H9 (cell line): ENCODE measurements at regions not wholly inside any gene's neighbourhood (a gene's known extent, or its start where the extent isn't known, plus 50 kb on each side); places are given as distances from the start of the nearest gene placed in this dataset.

Experiments used
- DNase-seq: peaks from one replicate; pipeline ENCODE4 v3.0.0-alpha.2; 2017
- H2AFZ ChIP-seq: one replicate; pipeline ENCODE4 v1.6.1; 2013; ENCODE audit warnings: mild to moderate bottlenecking, low read length, control low read depth, moderate library complexity
- H2AK5ac ChIP-seq: 2 replicates; pipeline ENCODE4 v1.6.1; 2013; ENCODE audit warnings: low read length, control low read depth, mixed read lengths; ENCODE audit not compliant: insufficient read length
- H2BK120ac ChIP-seq: one replicate; pipeline ENCODE4 v1.6.1; 2013; ENCODE audit warnings: low read depth, mild to moderate bottlenecking, low read length, control low read depth, inconsistent platforms; ENCODE audit not compliant: poor library complexity, severe bottlenecking
- H2BK12ac ChIP-seq: 2 replicates; pipeline ENCODE4 v1.6.1; 2013; ENCODE audit warnings: low read length, control low read depth, mixed read lengths, low read depth; ENCODE audit not compliant: insufficient read length
- H2BK15ac ChIP-seq: 2 replicates; pipeline ENCODE4 v1.6.1; 2013; ENCODE audit warnings: low read depth, low read length, control low read depth
- H2BK20ac ChIP-seq: one replicate; pipeline ENCODE4 v1.6.1; 2013; ENCODE audit warnings: low read depth, mild to moderate bottlenecking, low read length, control low read depth, inconsistent platforms; ENCODE audit not compliant: poor library complexity, severe bottlenecking
- H2BK5ac ChIP-seq: 2 replicates; pipeline ENCODE4 v1.6.1; 2013; ENCODE audit warnings: low read length, control low read depth, mixed read lengths; ENCODE audit not compliant: insufficient read length
- H3K14ac ChIP-seq: 2 replicates; pipeline ENCODE4 v1.6.1; 2013; ENCODE audit warnings: low read length, control low read depth; ENCODE audit not compliant: insufficient read depth
- H3K18ac ChIP-seq: 2 replicates; pipeline ENCODE4 v1.6.1; 2013; ENCODE audit warnings: low read depth, mild to moderate bottlenecking, mixed read lengths, low read length, control low read depth; ENCODE audit not compliant: insufficient read length
- H3K23ac ChIP-seq: 2 replicates; pipeline ENCODE4 v1.6.1; 2013; ENCODE audit warnings: low read length, control low read depth, mixed read lengths, low read depth; ENCODE audit not compliant: insufficient read length
- H3K23me2 ChIP-seq: 2 replicates; pipeline ENCODE4 v1.6.1; 2013; ENCODE audit warnings: low read depth, mild to moderate bottlenecking, mixed read lengths, low read length, control low read depth; ENCODE audit not compliant: insufficient read length, poor library complexity, severe bottlenecking
- H3K27ac ChIP-seq: 2 replicates; pipeline ENCODE4 v1.5.1; 2013; ENCODE audit warnings: low read length, control low read depth, mixed read lengths, low read depth; ENCODE audit not compliant: insufficient read length
- H3K27me3 ChIP-seq: 2 replicates; pipeline ENCODE4 v1.6.1; 2013; ENCODE audit warnings: low read length, control low read depth, inconsistent platforms; ENCODE audit not compliant: insufficient read depth
- H3K4ac ChIP-seq: 2 replicates; pipeline ENCODE4 v1.6.1; 2013; ENCODE audit warnings: low read depth, mild to moderate bottlenecking, control low read depth, inconsistent platforms, low read length, moderate library complexity
- H3K4me1 ChIP-seq: 2 replicates; pipeline ENCODE4 v1.6.1; 2013; ENCODE audit warnings: low read length, control low read depth, inconsistent platforms; ENCODE audit not compliant: insufficient read depth
- H3K4me2 ChIP-seq: 2 replicates; pipeline ENCODE4 v1.6.1; 2013; ENCODE audit warnings: low read length, control low read depth, mixed read lengths; ENCODE audit not compliant: insufficient read length, insufficient read depth
- H3K56ac ChIP-seq: 2 replicates; pipeline ENCODE4 v1.6.1; 2013; ENCODE audit warnings: low read depth, mild to moderate bottlenecking, mixed read lengths, low read length, control low read depth; ENCODE audit not compliant: insufficient read length
- H3K79me1 ChIP-seq: 2 replicates; pipeline ENCODE4 v1.6.1; 2013; ENCODE audit warnings: low read depth, mild to moderate bottlenecking, moderate library complexity, low read length, control low read depth, inconsistent platforms; ENCODE audit not compliant: insufficient read depth, poor library complexity, severe bottlenecking
- H3K79me2 ChIP-seq: 2 replicates; pipeline ENCODE4 v1.6.1; 2013; ENCODE audit warnings: low read length, control low read depth, inconsistent platforms; ENCODE audit not compliant: insufficient read depth
- H3K9ac ChIP-seq: 2 replicates; pipeline ENCODE4 v1.6.1; 2013; ENCODE audit warnings: low read length, control low read depth, mixed read lengths; ENCODE audit not compliant: insufficient read length; ENCODE audit errors: extremely low read depth
- H3K9me3 ChIP-seq: one replicate; pipeline ENCODE4 v1.6.1; 2013; ENCODE audit warnings: low read depth, low read length, inconsistent platforms; ENCODE audit not compliant: control insufficient read depth
- H3T11ph ChIP-seq: one replicate; pipeline ENCODE4 v1.6.1; 2013; ENCODE audit warnings: mild to moderate bottlenecking, low read length, control low read depth, inconsistent platforms
- H4K20me1 ChIP-seq: one replicate; pipeline ENCODE4 v1.6.1; 2013; ENCODE audit not compliant: control insufficient read depth, insufficient read length, insufficient read depth
- H4K5ac ChIP-seq: 2 replicates; pipeline ENCODE4 v1.6.1; 2013; ENCODE audit warnings: low read depth, mild to moderate bottlenecking, mixed read lengths, low read length, control low read depth; ENCODE audit not compliant: insufficient read length
- H4K8ac ChIP-seq: replicated peaks from 2 replicates; pipeline ENCODE4 v1.6.1; 2013; ENCODE audit warnings: low read length, control low read depth, mixed read lengths, low read depth; ENCODE audit not compliant: insufficient read length
- H4K91ac ChIP-seq: 2 replicates; pipeline ENCODE4 v1.6.1; 2013; ENCODE audit warnings: low read depth, mild to moderate bottlenecking, moderate library complexity, mixed read lengths, low read length, control low read depth; ENCODE audit not compliant: insufficient read length
- H3K27ac Mint-ChIP-seq, 3 experiments: 2 replicates in 2 of 3; 3 replicates in 1 of 3; pipeline ENCODE4 v1.8.0; 2020 to 2021; ENCODE audit warnings: mixed read lengths in 3 of 3, mild to moderate bottlenecking in 1 of 3, moderate library complexity in 1 of 3
- H3K27me3 Mint-ChIP-seq: 2 replicates; pipeline ENCODE4 v1.8.0; 2021; ENCODE audit warnings: low read depth, mild to moderate bottlenecking, moderate library complexity, mixed read lengths
- H3K36me3 Mint-ChIP-seq, 3 experiments: 2 replicates in 2 of 3; 3 replicates in 1 of 3; pipeline ENCODE4 v1.8.0; 2020 to 2021; ENCODE audit warnings: low read depth in 3 of 3, mixed read lengths in 3 of 3; ENCODE audit not compliant: insufficient read depth in 1 of 3
- H3K4me1 Mint-ChIP-seq, 2 experiments: 2 replicates each; pipeline ENCODE4 v1.8.0; 2020; ENCODE audit warnings: mixed read lengths in 2 of 2
- H3K4me3 Mint-ChIP-seq, 2 experiments: 2 replicates in 1 of 2; 3 replicates in 1 of 2; pipeline ENCODE4 v1.8.0; 2020 to 2021; ENCODE audit warnings: mild to moderate bottlenecking in 2 of 2, mixed read lengths in 2 of 2, moderate library complexity in 1 of 2
- H3K9me3 Mint-ChIP-seq, 2 experiments: 2 replicates in 1 of 2; 3 replicates in 1 of 2; pipeline ENCODE4 v1.8.0; 2020; ENCODE audit warnings: mild to moderate bottlenecking in 2 of 2, mixed read lengths in 2 of 2, moderate library complexity in 1 of 2
- WGBS: extraction: QIAGEN DNeasy Blood & Tissue Kit; methylation state at CpG from one replicate; pipeline ENCODE4 v1.1.7; 2013; ENCODE audit warnings: missing lambda C conversion rate, low lambda C conversion rate, mixed read lengths; ENCODE audit not compliant: insufficient read length; ENCODE audit errors: extremely low coverage; 5-methylcytosine and 5-hydroxymethylcytosine counted together
- TF ChIP-seq, protein P1 (sequence below): fragments of 200-600 bp; sonication (generic); conservative IDR thresholded peaks from 3 replicates; pipeline ENCODE4 v1.8.0; 2021; ENCODE audit warnings: antibody characterized with exemption, mild to moderate bottlenecking

DNA sequence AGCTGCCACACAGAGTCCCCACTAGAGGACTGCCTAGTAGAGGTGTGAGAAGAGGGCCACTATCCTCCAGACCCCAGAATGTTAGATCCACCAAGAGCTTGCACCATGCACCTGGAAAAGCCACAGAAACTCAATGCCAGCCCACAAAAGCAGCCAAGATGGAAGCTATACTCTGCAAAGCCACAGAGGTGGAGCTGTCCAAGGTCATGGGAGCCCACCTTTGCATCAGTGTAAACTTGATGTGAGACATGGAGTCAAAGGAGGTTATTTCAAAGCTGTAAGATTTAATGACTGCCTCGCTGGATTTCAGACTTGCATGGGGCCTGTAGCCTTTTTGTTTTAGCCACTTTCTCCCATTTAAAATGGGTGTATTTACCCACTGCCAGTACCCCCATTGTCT lies 1030.1 kb upstream of the GRIA3 start:
- Histone ChIP-seq H2BK20ac (no peak overlapping the region), H3K56ac (no peak overlapping the region), H3K23me2 (no peaks in the 10 kb centered on the region), H2BK12ac (no peak overlapping the region), H3K4me1 (no peaks in the 10 kb centered on the region), H2BK5ac (no peak overlapping the region), H2AK5ac (no peak overlapping the region), H3K27me3 (no peaks in the 10 kb centered on the region), H2AFZ (no peak overlapping the region), H3K14ac (no peak overlapping the region), H4K20me1 (no peaks in the 10 kb centered on the region), H3K27ac (no peak overlapping the region), H3K9ac (no peak overlapping the region), H3K9me3 (no peaks in the 10 kb centered on the region), H2BK120ac (no peak overlapping the region), H4K91ac (no peak overlapping the region), H4K5ac (no peak overlapping the region), H3T11ph (no peak overlapping the region), H4K8ac (no peak overlapping the region), H3K18ac (no peak overlapping the region), H3K79me2 (no peaks in the 10 kb centered on the region), H3K4ac (no peak overlapping the region), H3K79me1 (no peaks in the 10 kb centered on the region), H2BK15ac (no peak overlapping the region), H3K4me2 (no peak overlapping the region), H3K23ac (no peak overlapping the region)
- Mint-ChIP-seq H3K4me3 (no peak overlapping the region), H3K9me3 (peaks cover 17 to 18% of the 10 kb centered on the region in 2 experiments), H3K27me3 (no peaks in the 10 kb centered on the region; the same call in 1 of the 2 replicates), H3K27ac (no peak overlapping the region), H3K4me1 (no peaks in the 10 kb centered on the region; a peak in 1 of 4 replicates), H3K36me3 (peaks cover 8 to 21% (median 9%) of the 10 kb centered on the region in 3 experiments)
- no peak for DNase-seq
- WGBS, result no CpG with 5 or more reads among the region's 1 CpG
- TF ChIP-seq, protein P1, sequence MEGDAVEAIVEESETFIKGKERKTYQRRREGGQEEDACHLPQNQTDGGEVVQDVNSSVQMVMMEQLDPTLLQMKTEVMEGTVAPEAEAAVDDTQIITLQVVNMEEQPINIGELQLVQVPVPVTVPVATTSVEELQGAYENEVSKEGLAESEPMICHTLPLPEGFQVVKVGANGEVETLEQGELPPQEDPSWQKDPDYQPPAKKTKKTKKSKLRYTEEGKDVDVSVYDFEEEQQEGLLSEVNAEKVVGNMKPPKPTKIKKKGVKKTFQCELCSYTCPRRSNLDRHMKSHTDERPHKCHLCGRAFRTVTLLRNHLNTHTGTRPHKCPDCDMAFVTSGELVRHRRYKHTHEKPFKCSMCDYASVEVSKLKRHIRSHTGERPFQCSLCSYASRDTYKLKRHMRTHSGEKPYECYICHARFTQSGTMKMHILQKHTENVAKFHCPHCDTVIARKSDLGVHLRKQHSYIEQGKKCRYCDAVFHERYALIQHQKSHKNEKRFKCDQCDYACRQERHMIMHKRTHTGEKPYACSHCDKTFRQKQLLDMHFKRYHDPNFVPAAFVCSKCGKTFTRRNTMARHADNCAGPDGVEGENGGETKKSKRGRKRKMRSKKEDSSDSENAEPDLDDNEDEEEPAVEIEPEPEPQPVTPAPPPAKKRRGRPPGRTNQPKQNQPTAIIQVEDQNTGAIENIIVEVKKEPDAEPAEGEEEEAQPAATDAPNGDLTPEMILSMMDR, result no peak
